Glomerular visceral epithelial cell (primary cell): ENCODE measurements at regions not wholly inside any gene's neighbourhood (a gene's known extent, or its start where the extent isn't known, plus 50 kb on each side); places are given as distances from the start of the nearest gene placed in this dataset.

Source experiments
- DNase-seq: peaks from one replicate; pipeline ENCODE4 v3.0.0-alpha.2; 2016; ENCODE audit errors: extremely low spot score

DNA sequence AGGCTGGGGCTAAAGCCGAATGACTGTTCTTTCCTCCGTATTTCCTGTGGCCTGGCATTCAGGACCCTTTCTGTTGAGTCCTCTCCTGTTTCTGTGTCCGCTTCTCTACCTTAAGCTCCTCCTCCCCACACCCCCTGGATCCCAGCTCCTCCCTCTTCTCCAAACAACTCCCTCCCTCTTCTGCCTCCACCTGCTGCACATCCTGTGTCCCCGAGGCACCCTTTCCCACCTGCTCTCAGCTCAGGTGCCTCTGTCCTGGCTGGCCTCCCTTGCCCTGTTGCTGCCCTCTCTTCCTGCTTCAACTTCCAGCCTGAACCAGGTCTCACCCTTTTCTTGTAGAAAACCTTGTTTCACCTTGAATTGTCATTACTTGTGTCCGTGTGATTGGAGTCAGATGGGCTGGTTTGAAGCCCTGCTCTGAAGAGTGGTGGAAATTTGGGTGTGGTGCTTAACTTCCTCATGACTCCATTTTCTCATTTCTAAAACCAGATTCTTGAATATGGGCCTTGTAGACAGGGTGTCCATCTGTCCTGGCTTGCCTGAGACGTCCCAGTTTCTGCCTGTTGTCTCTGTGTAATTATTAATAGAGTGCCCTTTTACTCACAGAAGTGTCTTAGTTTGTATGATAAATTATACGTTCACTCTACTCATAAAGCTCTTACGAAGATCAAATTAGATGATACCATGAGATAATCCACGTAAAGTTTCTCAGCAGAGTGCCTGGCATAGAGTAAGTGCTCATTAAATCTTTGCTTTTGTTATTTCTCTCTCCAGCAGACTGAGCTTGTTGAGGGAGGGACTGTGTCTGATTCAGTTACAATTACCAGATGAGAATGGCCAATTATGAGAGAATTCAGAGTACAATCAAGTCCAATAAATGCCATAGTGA lies 58.9 kb upstream of the TRABD2B start:
- DNase-seq = no peak

DNA sequence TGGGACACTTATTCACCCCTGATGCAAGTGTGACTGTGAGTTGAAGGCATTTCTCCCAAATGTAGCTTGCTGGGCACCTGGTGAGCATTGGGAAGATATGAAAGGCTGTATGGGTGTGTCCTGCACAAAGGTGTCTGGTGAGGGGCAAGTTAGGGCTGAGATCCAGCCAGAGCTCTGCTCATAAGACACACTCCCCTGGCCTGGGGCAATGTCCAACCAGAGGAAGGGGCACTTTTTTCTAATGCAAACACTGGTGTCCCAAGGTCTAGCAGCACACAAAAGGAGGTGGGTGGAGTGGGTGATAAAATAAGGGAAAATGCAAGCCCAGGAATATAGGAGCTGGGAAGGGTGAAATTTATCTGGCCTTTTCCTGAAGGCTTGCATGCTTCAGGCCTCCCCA lies 57.0 kb upstream of the TRABD2B start:
- DNase-seq = no peak

DNA sequence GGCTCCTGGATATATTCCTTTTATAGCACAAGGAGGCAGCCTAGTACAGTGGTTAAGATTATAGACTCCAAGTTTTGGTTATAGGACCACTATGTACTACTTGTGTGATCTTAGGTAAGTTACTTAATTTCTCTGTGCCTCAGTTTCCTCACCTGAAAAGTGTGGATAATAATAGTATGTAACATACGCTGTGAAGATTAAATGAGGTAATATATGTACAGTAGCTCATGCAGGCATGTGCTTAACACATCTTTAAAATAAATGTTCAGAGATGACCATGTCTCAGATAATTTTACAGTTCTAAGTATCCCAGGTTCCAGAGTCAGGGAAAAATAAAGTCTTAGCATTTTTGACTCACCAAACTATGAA lies 55.7 kb upstream of the TRABD2B start:
- no peak for DNase-seq

DNA sequence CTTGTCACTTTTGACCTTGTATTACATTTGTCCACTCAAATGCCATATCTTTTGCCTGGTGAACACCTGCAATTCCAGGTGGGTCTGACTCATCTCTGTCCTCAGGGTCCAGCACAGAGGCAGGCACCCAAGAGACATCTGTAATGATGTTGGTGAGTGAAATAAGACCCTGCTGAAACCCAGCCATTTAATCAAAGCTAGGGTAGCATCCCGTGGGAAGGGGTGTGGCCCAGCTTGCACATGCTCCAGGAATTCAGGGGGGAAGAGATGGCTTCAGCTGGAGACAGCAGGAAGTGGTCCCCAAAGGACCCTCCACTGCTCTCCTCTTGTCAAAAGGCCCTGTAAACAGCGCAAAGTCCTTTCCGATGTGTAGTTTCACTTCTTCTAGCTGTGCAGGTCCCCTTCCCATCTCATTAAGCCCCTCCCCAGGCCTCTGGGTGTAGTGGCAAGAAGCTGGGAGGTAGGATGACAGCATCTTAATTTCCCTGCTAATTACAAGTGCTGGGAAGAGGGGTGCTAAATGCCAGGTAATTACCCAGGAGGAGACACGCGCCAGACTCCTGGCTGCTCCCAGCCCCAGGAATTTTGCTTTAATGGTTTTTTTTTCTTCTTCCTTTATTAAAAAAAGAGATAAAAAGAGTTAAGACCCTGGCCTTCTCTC lies 54.4 kb upstream of the TRABD2B start:
- DNase-seq = no peak

DNA sequence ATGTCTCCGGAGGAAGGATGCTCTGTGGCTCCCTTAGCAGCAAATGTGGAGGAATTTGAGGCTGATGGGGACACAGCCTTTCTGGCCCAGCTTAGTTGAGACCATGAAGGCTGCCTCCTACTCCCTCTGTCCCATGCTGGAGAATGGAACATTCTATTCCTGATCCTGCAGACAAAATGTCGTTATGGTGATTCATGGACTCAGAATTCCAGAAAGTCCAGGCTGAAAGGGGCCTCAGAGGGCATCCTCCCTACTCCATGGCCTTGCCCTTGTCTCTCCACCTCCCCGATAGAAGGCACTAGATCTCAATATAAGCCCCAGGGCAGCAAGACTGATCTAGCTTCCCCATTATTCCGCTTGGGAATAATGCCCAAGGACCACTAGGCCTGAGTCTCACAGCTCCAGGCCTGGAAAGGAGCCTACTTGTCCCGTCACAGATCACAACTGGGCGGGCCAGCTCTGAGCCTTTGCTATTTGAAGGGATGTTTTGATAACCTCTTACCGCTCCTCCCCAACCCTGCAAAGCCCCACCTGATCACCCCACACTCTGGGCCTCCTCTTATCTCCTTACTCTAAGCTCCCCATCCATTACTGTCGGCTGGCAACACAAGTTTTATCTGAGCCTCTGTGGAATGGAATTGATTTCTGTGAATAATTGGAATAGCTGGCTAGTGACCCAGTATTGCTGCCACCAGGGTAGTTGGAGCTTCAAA lies 52.8 kb upstream of the TRABD2B start:
- no peak for DNase-seq

DNA sequence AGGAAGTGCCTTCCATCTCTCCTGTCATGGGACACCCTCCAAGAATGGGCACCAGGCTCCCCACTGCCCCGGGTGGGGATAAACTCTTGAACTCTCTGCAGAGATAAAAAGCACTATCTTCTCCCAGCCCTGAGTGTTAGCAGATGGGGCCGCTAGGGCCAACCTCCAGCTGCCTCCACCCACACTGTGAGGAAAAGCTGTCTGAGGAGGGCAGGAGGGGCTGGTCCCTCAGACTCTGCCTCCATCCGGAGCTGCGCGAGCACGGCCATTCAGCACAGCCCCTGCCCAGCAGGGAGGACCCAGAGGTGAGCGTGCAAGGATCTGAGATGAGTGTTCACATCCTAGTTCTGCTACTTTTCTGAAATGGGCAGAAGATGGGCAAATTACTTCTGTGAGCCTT lies 51.8 kb upstream of the TRABD2B start:
- no peak for DNase-seq

DNA sequence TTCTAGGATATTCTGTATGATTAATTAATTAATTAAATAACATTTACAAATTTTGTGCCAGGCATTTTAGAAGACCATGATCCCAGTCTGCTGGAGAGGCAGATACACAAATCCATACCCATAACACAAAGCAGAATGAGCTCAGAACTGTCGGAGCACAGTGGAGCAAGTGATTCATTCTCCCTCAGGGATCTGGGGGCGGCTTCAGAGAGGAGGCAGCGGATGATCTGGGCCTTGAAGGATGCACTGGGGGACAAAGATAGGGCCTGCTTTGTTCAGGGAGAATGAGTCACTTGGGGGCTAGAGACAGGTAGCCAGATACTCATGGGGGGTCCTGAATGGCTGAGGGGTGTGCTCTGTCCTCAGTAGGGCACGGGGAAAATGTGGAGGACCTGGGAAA lies 50.9 kb upstream of the TRABD2B start:
- no peak for DNase-seq

DNA sequence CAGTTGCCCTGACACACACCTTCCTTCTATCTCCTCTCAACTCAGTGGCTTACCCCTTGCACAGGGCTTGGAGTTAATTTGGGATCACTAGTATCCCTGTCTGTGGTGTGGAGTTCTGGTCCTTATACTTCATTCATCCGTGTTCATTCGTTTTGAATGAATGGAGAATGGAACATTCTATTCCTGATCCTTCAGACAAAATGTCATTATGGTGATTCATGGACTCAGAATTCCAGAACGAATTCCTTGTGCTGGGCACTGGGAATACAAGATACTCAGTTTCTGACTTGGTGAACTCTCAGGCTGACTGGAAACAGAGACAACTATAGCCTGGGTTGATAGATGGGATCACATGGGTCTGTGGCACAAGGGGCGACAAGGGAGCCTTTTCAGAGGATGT lies 49.9 kb upstream of the TRABD2B start:
- DNase-seq = peak; percentile 29
